ENCODE measurements at regions not wholly inside any gene's neighbourhood (a gene's known extent, or its start where the extent isn't known, plus 50 kb on each side); places are given as distances from the start of the nearest gene placed in this dataset.

- no peak for TF ChIP-seq CTCF (IDR thresholded peaks at IDR 0.05)
- no peak for TF ChIP-seq POLR2A (IDR thresholded peaks at IDR 0.05)
- TF ChIP-seq EP300 (IDR thresholded peaks at IDR 0.05): no peak
Measured at GRCh38 chr6:106790935-106791334, 161.6 kb downstream of the QRSL1 start.
